GM12891 (cell line): ENCODE measurements at regions not wholly inside any gene's neighbourhood (a gene's known extent, or its start where the extent isn't known, plus 50 kb on each side); places are given as distances from the start of the nearest gene placed in this dataset.

ENCODE experiments used
- POLR2A ChIP-seq: IDR thresholded peaks from 2 replicates; pipeline ENCODE4 v1.6.1; 2011; ENCODE audit warnings: low read depth, low read length, control low read depth
- POLR2AphosphoS5 ChIP-seq: IDR thresholded peaks from 2 replicates; pipeline ENCODE4 v1.6.1; 2011; ENCODE audit warnings: low read depth, low read length, control low read depth
- TAF1 ChIP-seq: IDR thresholded peaks from 2 replicates; pipeline ENCODE4 v1.6.1; 2011; ENCODE audit warnings: low read depth, low read length, control low read depth

GRCh38 chr11:115672999-115673411 is 168.8 kb upstream of the CADM1 start:
- no peak for TF ChIP-seq POLR2A
- TF ChIP-seq POLR2AphosphoS5, result no peak
- no peak for TF ChIP-seq TAF1
